Trophoblast cell (in vitro differentiated cells and primary cell): ENCODE measurements at regions not wholly inside any gene's neighbourhood (a gene's known extent, or its start where the extent isn't known, plus 50 kb on each side); places are given as distances from the start of the nearest gene placed in this dataset.

Source experiments
- DNase-seq, 2 donors: peaks; one replicate each; pipeline ENCODE4 v3.0.0-alpha.2; 2016
- H2AFZ ChIP-seq: 2 replicates; pipeline ENCODE4 v1.6.1; 2013; ENCODE audit warnings: low read length, moderate library complexity, mild to moderate bottlenecking; ENCODE audit not compliant: insufficient read depth, poor library complexity
- H2AK5ac ChIP-seq: 2 replicates; pipeline ENCODE4 v1.6.1; 2013; ENCODE audit warnings: mild to moderate bottlenecking, low read length
- H2BK120ac ChIP-seq: 2 replicates; pipeline ENCODE4 v1.6.1; 2013; ENCODE audit warnings: low read length, mild to moderate bottlenecking, moderate library complexity; ENCODE audit not compliant: insufficient read depth, poor library complexity
- H2BK12ac ChIP-seq: 2 replicates; pipeline ENCODE4 v1.6.1; 2013; ENCODE audit warnings: mild to moderate bottlenecking, low read length, moderate library complexity
- H2BK5ac ChIP-seq: 2 replicates; pipeline ENCODE4 v1.6.1; 2013; ENCODE audit warnings: low read length, low read depth, moderate library complexity, mild to moderate bottlenecking; ENCODE audit not compliant: poor library complexity
- H3K14ac ChIP-seq: 2 replicates; pipeline ENCODE4 v1.6.1; 2013; ENCODE audit warnings: mild to moderate bottlenecking, low read length
- H3K18ac ChIP-seq: 2 replicates; pipeline ENCODE4 v1.6.1; 2013; ENCODE audit warnings: mild to moderate bottlenecking, low read length
- H3K23ac ChIP-seq: 2 replicates; pipeline ENCODE4 v1.6.1; 2013; ENCODE audit warnings: low read length
- H3K27ac ChIP-seq: 2 replicates; pipeline ENCODE4 v1.5.1; 2013; ENCODE audit warnings: low read depth, mild to moderate bottlenecking, inconsistent platforms, low read length, moderate library complexity
- H3K27me3 ChIP-seq: 2 replicates; pipeline ENCODE4 v1.6.1; 2013; ENCODE audit warnings: inconsistent platforms, mild to moderate bottlenecking, low read length, moderate library complexity; ENCODE audit not compliant: insufficient read depth
- H3K36me3 ChIP-seq, 2 experiments: 1 replicate in 1 of 2; 2 replicates in 1 of 2; pipeline ENCODE4 v1.6.1; 2013; ENCODE audit warnings: low read length in 2 of 2, mild to moderate bottlenecking in 2 of 2, moderate library complexity in 1 of 2; ENCODE audit not compliant: insufficient read depth in 2 of 2, control insufficient read depth in 1 of 2
- H3K4ac ChIP-seq: 2 replicates; pipeline ENCODE4 v1.6.1; 2013; ENCODE audit warnings: low read depth, mild to moderate bottlenecking, low read length, moderate library complexity
- H3K4me1 ChIP-seq, 2 experiments: 1 replicate in 1 of 2; 2 replicates in 1 of 2; pipeline ENCODE4 v1.6.1; 2013; ENCODE audit warnings: low read length in 2 of 2, mild to moderate bottlenecking in 2 of 2, moderate library complexity in 1 of 2; ENCODE audit not compliant: insufficient read depth in 2 of 2, control insufficient read depth in 1 of 2
- H3K4me2 ChIP-seq: 2 replicates; pipeline ENCODE4 v1.6.1; 2013; ENCODE audit warnings: inconsistent platforms, mild to moderate bottlenecking, low read length, moderate library complexity
- H3K4me3 ChIP-seq: 2 replicates; pipeline ENCODE4 v1.5.1; 2013; ENCODE audit warnings: mild to moderate bottlenecking, low read depth, low read length, inconsistent platforms
- H3K79me1 ChIP-seq: one replicate; pipeline ENCODE4 v1.6.1; 2013; ENCODE audit warnings: low read length
- H3K79me2 ChIP-seq: 2 replicates; pipeline ENCODE4 v1.6.1; 2013; ENCODE audit warnings: low read length, mild to moderate bottlenecking; ENCODE audit not compliant: control insufficient read depth, insufficient read depth, poor library complexity
- H3K9ac ChIP-seq: 2 replicates; pipeline ENCODE4 v1.6.1; 2013; ENCODE audit warnings: mild to moderate bottlenecking, low read length
- H3K9me3 ChIP-seq: 2 replicates; pipeline ENCODE4 v1.6.1; 2013; ENCODE audit warnings: low read depth, mild to moderate bottlenecking, control low read depth, inconsistent platforms, low read length; ENCODE audit not compliant: insufficient read depth
- H4K12ac ChIP-seq: 2 replicates; pipeline ENCODE4 v1.6.1; 2013; ENCODE audit warnings: low read depth, mild to moderate bottlenecking, low read length, moderate library complexity
- H4K8ac ChIP-seq: 2 replicates; pipeline ENCODE4 v1.6.1; 2013; ENCODE audit warnings: low read depth, mild to moderate bottlenecking, low read length, moderate library complexity
- H4K91ac ChIP-seq: one replicate; pipeline ENCODE4 v1.6.1; 2013; ENCODE audit warnings: low read depth, mild to moderate bottlenecking, low read length, moderate library complexity
- WGBS: extraction: QIAGEN DNeasy Blood & Tissue Kit; methylation state at CpG from one replicate; pipeline ENCODE4 v1.1.7; 2013; ENCODE audit warnings: missing lambda C conversion rate; ENCODE audit not compliant: insufficient read length, insufficient coverage; ENCODE audit errors: extremely low coverage; 5-methylcytosine and 5-hydroxymethylcytosine counted together

GRCh38 chr18:76277801-76278200 lies 217.2 kb downstream of the ZNF516 start:
- Histone ChIP-seq H3K9me3 (peaks cover 6% of the 10 kb centered on the region), H3K27me3 (no peaks in the 10 kb centered on the region), H3K9ac (no peak overlapping the region), H4K91ac (no peak overlapping the region), H3K36me3 (no peaks in the 10 kb centered on the region), H4K8ac (no peak overlapping the region), H3K27ac (no peak overlapping the region), H3K18ac (no peak overlapping the region), H3K14ac (no peak overlapping the region), H3K4me2 (no peak overlapping the region), H3K4me1 (no peaks in the 10 kb centered on the region), H3K79me2 (no peaks in the 10 kb centered on the region), H2BK120ac (no peak overlapping the region), H2AFZ (no peak overlapping the region), H3K4ac (no peak overlapping the region), H3K23ac (no peak overlapping the region), H4K12ac (no peak overlapping the region), H3K4me3 (no peak overlapping the region), H2BK5ac (no peak overlapping the region), H2BK12ac (no peak overlapping the region), H3K79me1 (no peaks in the 10 kb centered on the region), H2AK5ac (no peak overlapping the region)
- no CpG with 5 or more reads among the region's 4 CpGs for WGBS
- no peak for DNase-seq

GRCh38 chr18:76275727-76276313 lies 219.2 kb downstream of the ZNF516 start:
- Histone ChIP-seq H2AK5ac (no peak overlapping the region), H3K9me3 (peaks cover 3% of the 10 kb centered on the region)

GRCh38 chr18:76274468-76275289 lies 220.4 kb downstream of the ZNF516 start:
- H3K23ac ChIP-seq: no peak overlapping the region
- no peak overlapping the region for H4K8ac ChIP-seq
- peaks cover 3% of the 10 kb centered on the region for H3K9me3 ChIP-seq
- no peak overlapping the region for H3K14ac ChIP-seq
- no peak for DNase-seq
- H3K4me2 ChIP-seq: no peak overlapping the region
- H2AFZ ChIP-seq: no peak overlapping the region
- H4K91ac ChIP-seq: no peak overlapping the region
- H2AK5ac ChIP-seq: no peak overlapping the region
- no peak overlapping the region for H2BK12ac ChIP-seq
- no peaks in the 10 kb centered on the region for H3K79me1 ChIP-seq
- H3K4me3 ChIP-seq: no peak overlapping the region
- H4K12ac ChIP-seq: no peak overlapping the region
- H2BK5ac ChIP-seq: no peak overlapping the region
- no CpG with 5 or more reads among the region's 19 CpGs for WGBS
- H3K4me1 ChIP-seq: no peaks in the 10 kb centered on the region
- no peak overlapping the region for H3K4ac ChIP-seq
- no peak overlapping the region for H3K27ac ChIP-seq
- H3K36me3 ChIP-seq: no peaks in the 10 kb centered on the region
- H3K9ac ChIP-seq: no peak overlapping the region
- H3K18ac ChIP-seq: no peak overlapping the region
- no peak overlapping the region for H2BK120ac ChIP-seq
- no peaks in the 10 kb centered on the region for H3K27me3 ChIP-seq
- no peaks in the 10 kb centered on the region for H3K79me2 ChIP-seq

More at GRCh38 chr18:76275727-76276313, 219.2 kb downstream of the ZNF516 start:
- Histone ChIP-seq H2BK120ac (no peak overlapping the region), H3K4me3 (no peak overlapping the region), H3K14ac (no peak overlapping the region), H3K18ac (no peak overlapping the region), H2BK5ac (no peak overlapping the region), H2BK12ac (no peak overlapping the region), H4K91ac (no peak overlapping the region), H3K27ac (no peak overlapping the region), H3K4me1 (no peaks in the 10 kb centered on the region), H2AFZ (no peak overlapping the region), H3K4me2 (no peak overlapping the region), H3K36me3 (no peaks in the 10 kb centered on the region), H3K79me1 (no peaks in the 10 kb centered on the region), H3K27me3 (no peaks in the 10 kb centered on the region), H4K8ac (no peak overlapping the region), H3K9ac (no peak overlapping the region), H3K4ac (no peak overlapping the region), H4K12ac (no peak overlapping the region), H3K79me2 (no peaks in the 10 kb centered on the region), H3K23ac (no peak overlapping the region)
- no peak for DNase-seq
- WGBS: no CpG with 5 or more reads among the region's 7 CpGs

GRCh38 chr18:76273956-76274355 lies 221.1 kb downstream of the ZNF516 start:
- Histone ChIP-seq H3K9ac (no peak overlapping the region), H3K27ac (no peak overlapping the region), H3K23ac (no peak overlapping the region), H3K4me2 (no peak overlapping the region), H4K12ac (no peak overlapping the region), H2BK12ac (no peak overlapping the region), H2AFZ (no peak overlapping the region), H3K4me1 (no peaks in the 10 kb centered on the region), H3K79me2 (no peaks in the 10 kb centered on the region), H3K4ac (no peak overlapping the region), H3K36me3 (no peaks in the 10 kb centered on the region), H2AK5ac (no peak overlapping the region), H3K79me1 (no peaks in the 10 kb centered on the region), H3K14ac (no peak overlapping the region), H3K4me3 (no peak overlapping the region), H3K9me3 (peaks cover 3% of the 10 kb centered on the region), H4K8ac (no peak overlapping the region), H4K91ac (no peak overlapping the region), H2BK5ac (no peak overlapping the region), H3K27me3 (no peaks in the 10 kb centered on the region), H2BK120ac (no peak overlapping the region), H3K18ac (no peak overlapping the region)
- no peak for DNase-seq
- WGBS: no CpG with 5 or more reads among the region's 6 CpGs
